ENCODE measurements at regions not wholly inside any gene's neighbourhood (a gene's known extent, or its start where the extent isn't known, plus 50 kb on each side); places are given as distances from the start of the nearest gene placed in this dataset.

- no CpG with 5 or more reads among the region's 4 CpGs for WGBS (ENCODE audit: extremely low coverage, insufficient coverage, insufficient read length)
Measured at GRCh38 chr4:38313999-38314561, 349.9 kb upstream of the KLF3 start.

DNA sequence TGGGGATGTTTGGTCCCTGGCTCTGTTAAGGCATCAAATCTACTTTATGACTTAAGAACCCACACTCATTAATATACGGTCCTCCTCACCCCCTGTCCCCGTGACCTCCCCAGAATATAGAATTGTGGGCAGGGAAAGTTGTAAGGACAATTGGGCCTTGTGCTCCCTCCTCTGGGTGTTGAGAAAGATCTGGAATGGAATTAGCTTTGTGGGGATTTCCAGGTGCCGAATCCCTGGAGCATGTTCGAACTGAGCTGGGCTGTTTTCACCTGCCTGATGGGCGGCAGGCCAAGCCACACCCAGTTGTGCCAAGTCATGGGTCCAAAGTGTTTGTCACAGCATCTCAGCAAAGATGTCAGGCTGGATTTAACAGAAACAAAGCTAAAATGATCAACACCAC lies 349.3 kb upstream of the KLF3 start:
- Histone ChIP-seq H4K91ac (ENCODE audit: low read depth, low read length) (no peak overlapping the region), H3K9ac (ENCODE audit: low read length) (no peak overlapping the region), H3K9me3 (ENCODE audit: insufficient read depth, low read depth, low read length) (no peaks in the 10 kb centered on the region), H3K4me3 (ENCODE audit: low read depth, low read length) (no peak overlapping the region), H2AFZ (ENCODE audit: insufficient read depth, low read length, poor library complexity) (no peak overlapping the region), H3K4ac (ENCODE audit: low read depth, low read length) (no peak overlapping the region), H3K4me1 (ENCODE audit: control insufficient read depth in 1 of 2, insufficient read depth in 2 of 2, low read length in 2 of 2) (peaks cover 0 to 1% of the 10 kb centered on the region in 2 experiments), H3K27ac (ENCODE audit: low read depth, low read length) (no peak overlapping the region), H3K27me3 (ENCODE audit: insufficient read depth, low read length) (no peaks in the 10 kb centered on the region), H3K4me2 (ENCODE audit: low read length) (no peak overlapping the region), H3K36me3 (ENCODE audit: control insufficient read depth in 1 of 2, insufficient read depth in 2 of 2, low read length in 2 of 2) (no peaks in the 10 kb centered on the region), H3K79me2 (ENCODE audit: control insufficient read depth, insufficient read depth, low read length, poor library complexity) (no peaks in the 10 kb centered on the region), H2AK5ac (ENCODE audit: low read length) (no peak overlapping the region), H3K79me1 (ENCODE audit: low read length) (peaks cover 2% of the 10 kb centered on the region), H4K8ac (ENCODE audit: low read depth, low read length) (no peak overlapping the region), H3K18ac (ENCODE audit: low read length) (no peak overlapping the region), H3K23ac (ENCODE audit: low read length) (no peak overlapping the region), H2BK120ac (ENCODE audit: insufficient read depth, low read length, poor library complexity) (no peak overlapping the region), H2BK5ac (ENCODE audit: low read depth, low read length, poor library complexity) (no peak overlapping the region), H4K12ac (ENCODE audit: low read depth, low read length) (no peak overlapping the region), H2BK12ac (ENCODE audit: low read length) (peak overlapping the region; percentile 21), H3K14ac (ENCODE audit: low read length) (no peak overlapping the region)
- no peak for DNase-seq
- no CpG with 5 or more reads among the region's 5 CpGs for WGBS (ENCODE audit: extremely low coverage, insufficient coverage, insufficient read length)

More at GRCh38 chr4:38313999-38314561, 349.9 kb upstream of the KLF3 start:
- DNase-seq, result no peak
- H3K36me3 ChIP-seq (ENCODE audit: control insufficient read depth in 1 of 2, insufficient read depth in 2 of 2, low read length in 2 of 2), result no peaks in the 10 kb centered on the region
- no peak overlapping the region for H2BK12ac ChIP-seq (ENCODE audit: low read length)
- H3K9ac ChIP-seq (ENCODE audit: low read length), result no peak overlapping the region
- H3K4me3 ChIP-seq (ENCODE audit: low read depth, low read length), result no peak overlapping the region
- H3K23ac ChIP-seq (ENCODE audit: low read length), result no peak overlapping the region
- no peak overlapping the region for H3K14ac ChIP-seq (ENCODE audit: low read length)
- no peak overlapping the region for H3K4ac ChIP-seq (ENCODE audit: low read depth, low read length)
- peaks cover 2% of the 10 kb centered on the region for H3K79me1 ChIP-seq (ENCODE audit: low read length)
- H4K8ac ChIP-seq (ENCODE audit: low read depth, low read length), result no peak overlapping the region
- no peaks in the 10 kb centered on the region for H3K27me3 ChIP-seq (ENCODE audit: insufficient read depth, low read length)
- H2BK5ac ChIP-seq (ENCODE audit: low read depth, low read length, poor library complexity), result no peak overlapping the region
- H3K79me2 ChIP-seq (ENCODE audit: control insufficient read depth, insufficient read depth, low read length, poor library complexity), result no peaks in the 10 kb centered on the region
- no peak overlapping the region for H3K27ac ChIP-seq (ENCODE audit: low read depth, low read length)
- H3K4me2 ChIP-seq (ENCODE audit: low read length), result no peak overlapping the region
- no peaks in the 10 kb centered on the region for H3K4me1 ChIP-seq (ENCODE audit: control insufficient read depth in 1 of 2, insufficient read depth in 2 of 2, low read length in 2 of 2)
- no peak overlapping the region for H2AK5ac ChIP-seq (ENCODE audit: low read length)
- H4K91ac ChIP-seq (ENCODE audit: low read depth, low read length), result no peak overlapping the region
- H3K18ac ChIP-seq (ENCODE audit: low read length), result no peak overlapping the region
- H4K12ac ChIP-seq (ENCODE audit: low read depth, low read length), result no peak overlapping the region
- no peaks in the 10 kb centered on the region for H3K9me3 ChIP-seq (ENCODE audit: insufficient read depth, low read depth, low read length)
- no peak overlapping the region for H2BK120ac ChIP-seq (ENCODE audit: insufficient read depth, low read length, poor library complexity)
- H2AFZ ChIP-seq (ENCODE audit: insufficient read depth, low read length, poor library complexity), result no peak overlapping the region

DNA sequence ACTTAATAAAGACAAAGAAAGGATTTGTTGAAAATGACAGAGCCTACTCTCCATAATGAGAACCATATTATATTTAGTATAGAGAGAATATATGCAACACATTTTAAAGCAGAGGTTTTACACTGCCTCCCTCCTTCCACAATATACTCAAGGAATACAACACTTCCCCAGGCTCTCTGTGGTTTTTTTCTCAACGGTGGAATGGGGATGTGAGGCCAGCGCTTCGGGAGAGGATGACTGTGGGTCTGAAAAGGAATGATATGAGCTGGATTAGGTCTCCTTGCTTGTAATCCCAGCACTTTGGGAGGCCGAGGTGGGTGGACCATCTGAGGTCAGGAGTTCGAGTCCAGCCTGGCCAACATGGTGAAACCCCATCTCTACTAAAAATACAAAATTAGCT lies 348.7 kb upstream of the KLF3 start:
- no peak overlapping the region for H3K23ac ChIP-seq (ENCODE audit: low read length)
- no peak overlapping the region for H2AFZ ChIP-seq (ENCODE audit: insufficient read depth, low read length, poor library complexity)
- H4K91ac ChIP-seq (ENCODE audit: low read depth, low read length), result no peak overlapping the region
- H3K18ac ChIP-seq (ENCODE audit: low read length), result no peak overlapping the region
- peaks cover 0 to 4% of the 10 kb centered on the region in 2 experiments for H3K4me1 ChIP-seq (ENCODE audit: control insufficient read depth in 1 of 2, insufficient read depth in 2 of 2, low read length in 2 of 2)
- WGBS (ENCODE audit: extremely low coverage, insufficient coverage, insufficient read length), result no CpG with 5 or more reads among the region's 5 CpGs
- no peak overlapping the region for H3K9ac ChIP-seq (ENCODE audit: low read length)
- no peak overlapping the region for H2BK5ac ChIP-seq (ENCODE audit: low read depth, low read length, poor library complexity)
- H3K27ac ChIP-seq (ENCODE audit: low read depth, low read length), result no peak overlapping the region
- H3K4me3 ChIP-seq (ENCODE audit: low read depth, low read length), result no peak overlapping the region
- no peaks in the 10 kb centered on the region for H3K79me2 ChIP-seq (ENCODE audit: control insufficient read depth, insufficient read depth, low read length, poor library complexity)
- DNase-seq, result no peak
- H4K8ac ChIP-seq (ENCODE audit: low read depth, low read length), result no peak overlapping the region
- H3K36me3 ChIP-seq (ENCODE audit: control insufficient read depth in 1 of 2, insufficient read depth in 2 of 2, low read length in 2 of 2), result no peaks in the 10 kb centered on the region
- H3K4me2 ChIP-seq (ENCODE audit: low read length), result no peak overlapping the region
- no peak overlapping the region for H3K4ac ChIP-seq (ENCODE audit: low read depth, low read length)
- H2AK5ac ChIP-seq (ENCODE audit: low read length), result no peak overlapping the region
- H2BK120ac ChIP-seq (ENCODE audit: insufficient read depth, low read length, poor library complexity), result no peak overlapping the region
- H3K14ac ChIP-seq (ENCODE audit: low read length), result no peak overlapping the region
- H3K79me1 ChIP-seq (ENCODE audit: low read length), result peaks cover 5% of the 10 kb centered on the region
- no peaks in the 10 kb centered on the region for H3K9me3 ChIP-seq (ENCODE audit: insufficient read depth, low read depth, low read length)
- no peaks in the 10 kb centered on the region for H3K27me3 ChIP-seq (ENCODE audit: insufficient read depth, low read length)
- no peak overlapping the region for H2BK12ac ChIP-seq (ENCODE audit: low read length)
- no peak overlapping the region for H4K12ac ChIP-seq (ENCODE audit: low read depth, low read length)

DNA sequence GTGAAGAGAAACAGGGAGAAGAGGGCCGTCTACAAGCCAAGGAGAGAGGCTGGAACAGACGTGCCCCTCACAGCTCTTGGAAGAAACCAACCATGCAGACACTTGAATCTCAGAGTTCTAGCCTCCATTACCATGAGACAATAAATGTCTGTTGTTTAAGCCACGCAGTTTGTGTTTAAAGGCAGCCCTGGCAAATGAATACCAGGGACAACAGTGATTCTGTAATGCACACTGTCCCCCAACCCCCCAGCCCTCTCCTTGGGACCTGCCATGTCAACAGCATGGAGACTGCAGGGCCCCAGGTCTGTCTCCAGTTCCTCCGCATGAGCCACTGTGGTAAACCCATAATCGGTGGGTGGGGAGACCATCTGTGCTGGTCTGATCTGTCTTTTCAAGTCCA lies 348.0 kb upstream of the KLF3 start:
- no peaks in the 10 kb centered on the region for H3K36me3 ChIP-seq (ENCODE audit: control insufficient read depth in 1 of 2, insufficient read depth in 2 of 2, low read length in 2 of 2)
- no peaks in the 10 kb centered on the region for H3K27me3 ChIP-seq (ENCODE audit: insufficient read depth, low read length)
- no peak overlapping the region for H3K9ac ChIP-seq (ENCODE audit: low read length)
- H3K79me1 ChIP-seq (ENCODE audit: low read length), result peaks cover 6% of the 10 kb centered on the region
- no peak overlapping the region for H2AK5ac ChIP-seq (ENCODE audit: low read length)
- H4K91ac ChIP-seq (ENCODE audit: low read depth, low read length), result no peak overlapping the region
- no peak overlapping the region for H3K23ac ChIP-seq (ENCODE audit: low read length)
- H3K4me3 ChIP-seq (ENCODE audit: low read depth, low read length), result no peak overlapping the region
- no peaks in the 10 kb centered on the region for H3K9me3 ChIP-seq (ENCODE audit: insufficient read depth, low read depth, low read length)
- no peak overlapping the region for H3K4me2 ChIP-seq (ENCODE audit: low read length)
- H4K12ac ChIP-seq (ENCODE audit: low read depth, low read length), result no peak overlapping the region
- no peak overlapping the region for H3K27ac ChIP-seq (ENCODE audit: low read depth, low read length)
- H3K14ac ChIP-seq (ENCODE audit: low read length), result no peak overlapping the region
- DNase-seq, result no peak
- no peak overlapping the region for H4K8ac ChIP-seq (ENCODE audit: low read depth, low read length)
- H3K4ac ChIP-seq (ENCODE audit: low read depth, low read length), result no peak overlapping the region
- no peaks in the 10 kb centered on the region for H3K79me2 ChIP-seq (ENCODE audit: control insufficient read depth, insufficient read depth, low read length, poor library complexity)
- WGBS (ENCODE audit: extremely low coverage, insufficient coverage, insufficient read length), result no CpG with 5 or more reads among the region's 5 CpGs
- no peak overlapping the region for H2AFZ ChIP-seq (ENCODE audit: insufficient read depth, low read length, poor library complexity)
- H2BK120ac ChIP-seq (ENCODE audit: insufficient read depth, low read length, poor library complexity), result no peak overlapping the region
- no peak overlapping the region for H3K18ac ChIP-seq (ENCODE audit: low read length)
- no peak overlapping the region for H2BK12ac ChIP-seq (ENCODE audit: low read length)
- peaks cover 0 to 4% of the 10 kb centered on the region in 2 experiments for H3K4me1 ChIP-seq (ENCODE audit: control insufficient read depth in 1 of 2, insufficient read depth in 2 of 2, low read length in 2 of 2)
- no peak overlapping the region for H2BK5ac ChIP-seq (ENCODE audit: low read depth, low read length, poor library complexity)
